ENCODE measurements at regions not wholly inside any gene's neighbourhood (a gene's known extent, or its start where the extent isn't known, plus 50 kb on each side); places are given as distances from the start of the nearest gene placed in this dataset.

- Histone ChIP-seq H3K4me3 (ENCODE audit: low read length) (no peak overlapping the region), H3K27me3 (ENCODE audit: control insufficient read depth, insufficient read depth, low read length) (no peaks in the 10 kb centered on the region), H3K36me3 (ENCODE audit: control insufficient read depth, insufficient read depth, low read length) (no peaks in the 10 kb centered on the region), H3K9me3 (ENCODE audit: control insufficient read depth, insufficient read depth, low read length) (no peaks in the 10 kb centered on the region), H3K27ac (ENCODE audit: low read length) (no peak overlapping the region), H3K4me1 (ENCODE audit: control insufficient read depth, insufficient read depth, low read length) (no peaks in the 10 kb centered on the region)
- WGBS (ENCODE audit: insufficient coverage, insufficient read length) = no CpG with 5 or more reads among the region's 9 CpGs
- DNase-seq (ENCODE audit: low read depth, low spot score) = no peak
These were observed 181.9 kb downstream of the FGF18 start for GRCh38 chr5:171601266-171601881.

- no peaks in the 10 kb centered on the region for H3K27me3 ChIP-seq (ENCODE audit: control insufficient read depth, insufficient read depth, low read length)
- H3K4me3 ChIP-seq (ENCODE audit: low read length) = no peak overlapping the region
- H3K9me3 ChIP-seq (ENCODE audit: control insufficient read depth, insufficient read depth, low read length) = no peaks in the 10 kb centered on the region
- WGBS (ENCODE audit: insufficient coverage, insufficient read length) = no CpG with 5 or more reads among the region's 2 CpGs
- no peak overlapping the region for H3K27ac ChIP-seq (ENCODE audit: low read length)
- no peak for DNase-seq (ENCODE audit: low read depth, low spot score)
- H3K4me1 ChIP-seq (ENCODE audit: control insufficient read depth, insufficient read depth, low read length) = no peaks in the 10 kb centered on the region
- H3K36me3 ChIP-seq (ENCODE audit: control insufficient read depth, insufficient read depth, low read length) = no peaks in the 10 kb centered on the region
These were observed 182.0 kb upstream of the SMIM23 start for GRCh38 chr5:171603591-171603990.

- Histone ChIP-seq H3K9me3 (ENCODE audit: control insufficient read depth, insufficient read depth, low read length) (no peaks in the 10 kb centered on the region), H3K27me3 (ENCODE audit: control insufficient read depth, insufficient read depth, low read length) (no peaks in the 10 kb centered on the region), H3K4me1 (ENCODE audit: control insufficient read depth, insufficient read depth, low read length) (no peaks in the 10 kb centered on the region), H3K4me3 (ENCODE audit: low read length) (no peak overlapping the region), H3K27ac (ENCODE audit: low read length) (no peak overlapping the region), H3K36me3 (ENCODE audit: control insufficient read depth, insufficient read depth, low read length) (no peaks in the 10 kb centered on the region)
- no peak for DNase-seq (ENCODE audit: low read depth, low spot score)
These were observed 181.4 kb upstream of the SMIM23 start for GRCh38 chr5:171604195-171604594.

- H3K4me1 ChIP-seq (ENCODE audit: control insufficient read depth, insufficient read depth, low read length) = no peaks in the 10 kb centered on the region
- H3K9me3 ChIP-seq (ENCODE audit: control insufficient read depth, insufficient read depth, low read length) = no peaks in the 10 kb centered on the region
- no peak overlapping the region for H3K4me3 ChIP-seq (ENCODE audit: low read length)
- H3K36me3 ChIP-seq (ENCODE audit: control insufficient read depth, insufficient read depth, low read length) = no peaks in the 10 kb centered on the region
- H3K27me3 ChIP-seq (ENCODE audit: control insufficient read depth, insufficient read depth, low read length) = no peaks in the 10 kb centered on the region
- H3K27ac ChIP-seq (ENCODE audit: low read length) = no peak overlapping the region
- no peak for DNase-seq (ENCODE audit: low read depth, low spot score)
These were observed 179.1 kb upstream of the SMIM23 start for GRCh38 chr5:171606414-171607024.

DNA sequence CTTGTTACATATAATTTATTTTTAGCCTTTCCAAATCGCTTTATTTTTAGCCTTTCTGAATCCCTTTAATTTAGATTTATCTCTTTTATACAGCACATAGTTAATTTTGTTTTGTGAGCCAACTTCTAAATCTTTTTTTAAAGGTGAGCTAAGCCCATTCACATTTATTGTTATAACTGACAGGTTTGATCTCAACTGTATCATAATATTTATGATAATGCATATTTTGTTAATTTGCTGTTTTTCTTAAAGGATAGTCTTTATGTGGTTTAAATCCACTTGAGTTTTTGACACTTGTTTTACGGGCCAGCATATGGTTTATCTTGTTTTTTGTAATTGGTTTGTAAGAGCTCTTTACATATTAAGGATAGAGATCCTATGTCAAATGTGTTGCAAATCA, 177.8 kb upstream of the SMIM23 start:
- no CpG with 5 or more reads among the region's 2 CpGs for WGBS (ENCODE audit: insufficient coverage, insufficient read length)
- H3K4me3 ChIP-seq (ENCODE audit: low read length) = no peak overlapping the region
- no peaks in the 10 kb centered on the region for H3K27me3 ChIP-seq (ENCODE audit: control insufficient read depth, insufficient read depth, low read length)
- no peaks in the 10 kb centered on the region for H3K9me3 ChIP-seq (ENCODE audit: control insufficient read depth, insufficient read depth, low read length)
- peaks cover 1% of the 10 kb centered on the region; the same call in 1 of the 2 replicates for H3K4me1 ChIP-seq (ENCODE audit: control insufficient read depth, insufficient read depth, low read length)
- no peaks in the 10 kb centered on the region for H3K36me3 ChIP-seq (ENCODE audit: control insufficient read depth, insufficient read depth, low read length)
- H3K27ac ChIP-seq (ENCODE audit: low read length) = no peak overlapping the region
- no peak for DNase-seq (ENCODE audit: low read depth, low spot score)

GRCh38 chr5:171609806-171610452, 175.7 kb upstream of the SMIM23 start:
- no peak overlapping the region for H3K27ac ChIP-seq (ENCODE audit: low read length)
- no peak overlapping the region for H3K4me3 ChIP-seq (ENCODE audit: low read length)
- H3K27me3 ChIP-seq (ENCODE audit: control insufficient read depth, insufficient read depth, low read length) = no peaks in the 10 kb centered on the region
- WGBS (ENCODE audit: insufficient coverage, insufficient read length) = no CpG with 5 or more reads among the region's 3 CpGs
- no peaks in the 10 kb centered on the region for H3K9me3 ChIP-seq (ENCODE audit: control insufficient read depth, insufficient read depth, low read length)
- peaks cover 1% of the 10 kb centered on the region; the same call in 1 of the 2 replicates for H3K4me1 ChIP-seq (ENCODE audit: control insufficient read depth, insufficient read depth, low read length)
- no peaks in the 10 kb centered on the region for H3K36me3 ChIP-seq (ENCODE audit: control insufficient read depth, insufficient read depth, low read length)
- no peak for DNase-seq (ENCODE audit: low read depth, low spot score)

- Histone ChIP-seq H3K4me1 (ENCODE audit: control insufficient read depth, insufficient read depth, low read length) (peaks cover 3% of the 10 kb centered on the region), H3K9me3 (ENCODE audit: control insufficient read depth, insufficient read depth, low read length) (no peaks in the 10 kb centered on the region), H3K27me3 (ENCODE audit: control insufficient read depth, insufficient read depth, low read length) (peaks cover under 1% of the 10 kb centered on the region; the same call in 1 of the 2 replicates), H3K36me3 (ENCODE audit: control insufficient read depth, insufficient read depth, low read length) (no peaks in the 10 kb centered on the region), H3K27ac (ENCODE audit: low read length) (no peak overlapping the region), H3K4me3 (ENCODE audit: low read length) (no peak overlapping the region)
- DNase-seq (ENCODE audit: low read depth, low spot score) = no peak
- WGBS (ENCODE audit: insufficient coverage, insufficient read length) = no CpG with 5 or more reads among the region's 5 CpGs
These were observed 174.9 kb upstream of the SMIM23 start for GRCh38 chr5:171610686-171611085.

- Histone ChIP-seq H3K27ac (ENCODE audit: low read length) (no peak overlapping the region), H3K9me3 (ENCODE audit: control insufficient read depth, insufficient read depth, low read length) (no peaks in the 10 kb centered on the region), H3K4me1 (ENCODE audit: control insufficient read depth, insufficient read depth, low read length) (peaks cover 6% of the 10 kb centered on the region), H3K36me3 (ENCODE audit: control insufficient read depth, insufficient read depth, low read length) (no peaks in the 10 kb centered on the region), H3K4me3 (ENCODE audit: low read length) (no peak overlapping the region), H3K27me3 (ENCODE audit: control insufficient read depth, insufficient read depth, low read length) (peaks cover 11% of the 10 kb centered on the region; the same call in 1 of the 2 replicates)
- no CpG with 5 or more reads among the region's 5 CpGs for WGBS (ENCODE audit: insufficient coverage, insufficient read length)
- DNase-seq (ENCODE audit: low read depth, low spot score) = no peak
These were observed 172.9 kb upstream of the SMIM23 start for GRCh38 chr5:171612749-171613148.

DNA sequence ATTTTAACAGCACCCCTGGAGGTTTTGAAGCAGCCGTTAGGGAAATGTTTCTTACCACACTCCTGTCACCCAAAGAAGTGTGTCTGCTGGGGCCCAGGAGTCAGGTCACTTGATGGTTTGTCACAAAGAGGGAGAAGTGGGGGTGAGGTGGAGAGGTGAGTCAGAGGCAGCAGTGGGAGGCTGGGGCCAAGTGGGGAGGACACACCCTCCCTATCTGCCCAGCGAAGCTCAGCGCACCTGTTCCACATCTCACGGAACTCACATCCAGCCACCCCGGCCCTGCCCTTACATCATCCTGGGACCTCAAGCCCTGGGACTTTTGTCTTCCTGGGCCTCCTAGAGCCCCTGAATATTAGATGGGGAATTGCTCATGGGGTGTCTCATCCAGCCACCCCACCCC, 171.1 kb upstream of the SMIM23 start:
- WGBS (ENCODE audit: insufficient coverage, insufficient read length) = no CpG with 5 or more reads among the region's 5 CpGs
- Histone ChIP-seq H3K27ac (ENCODE audit: low read length) (no peak overlapping the region), H3K9me3 (ENCODE audit: control insufficient read depth, insufficient read depth, low read length) (no peaks in the 10 kb centered on the region), H3K4me1 (ENCODE audit: control insufficient read depth, insufficient read depth, low read length) (peaks cover 6% of the 10 kb centered on the region), H3K36me3 (ENCODE audit: control insufficient read depth, insufficient read depth, low read length) (no peaks in the 10 kb centered on the region), H3K4me3 (ENCODE audit: low read length) (no peak overlapping the region), H3K27me3 (ENCODE audit: control insufficient read depth, insufficient read depth, low read length) (peaks cover 11% of the 10 kb centered on the region; the same call in 1 of the 2 replicates)
- no peak for DNase-seq (ENCODE audit: low read depth, low spot score)

DNA sequence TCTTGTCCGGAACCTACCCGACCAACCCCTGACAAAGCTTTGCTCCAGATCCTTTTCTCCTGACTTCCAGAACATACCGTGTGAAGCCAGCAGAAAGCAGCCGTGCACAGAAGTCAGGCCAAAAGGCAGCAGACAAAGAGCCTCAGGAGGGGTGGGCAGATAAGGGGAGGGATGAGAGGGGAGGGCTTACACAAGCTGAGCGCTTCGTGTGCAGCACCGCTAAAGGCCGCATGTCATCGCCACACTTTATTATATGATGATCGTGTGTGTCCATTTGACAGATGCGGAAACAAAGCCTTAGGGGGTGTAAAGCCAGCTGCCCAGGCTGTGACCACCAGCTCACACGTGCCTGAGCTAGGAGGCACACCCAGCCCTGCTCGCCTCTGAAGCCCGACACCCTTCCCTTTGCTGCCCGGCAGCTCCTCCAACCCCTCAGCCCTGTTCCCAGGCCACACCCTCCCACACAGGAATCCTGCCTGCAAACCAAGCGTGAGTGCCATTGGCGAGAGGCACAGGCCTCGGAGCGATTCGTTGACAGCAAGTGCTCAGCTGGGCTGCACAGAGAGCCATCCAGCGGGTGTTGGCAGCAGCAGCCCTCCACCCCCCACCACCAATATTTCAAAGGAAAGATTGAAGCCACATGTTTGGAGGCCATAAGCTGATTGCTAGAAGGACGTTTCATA, 170.5 kb upstream of the SMIM23 start:
- Histone ChIP-seq H3K27ac (ENCODE audit: low read length) (no peak overlapping the region), H3K9me3 (ENCODE audit: control insufficient read depth, insufficient read depth, low read length) (no peaks in the 10 kb centered on the region), H3K4me3 (ENCODE audit: low read length) (no peak overlapping the region), H3K27me3 (ENCODE audit: control insufficient read depth, insufficient read depth, low read length) (peaks cover 11% of the 10 kb centered on the region; the same call in 1 of the 2 replicates), H3K36me3 (ENCODE audit: control insufficient read depth, insufficient read depth, low read length) (no peaks in the 10 kb centered on the region), H3K4me1 (ENCODE audit: control insufficient read depth, insufficient read depth, low read length) (peaks cover 6% of the 10 kb centered on the region)
- no CpG with 5 or more reads among the region's 22 CpGs for WGBS (ENCODE audit: insufficient coverage, insufficient read length)
- DNase-seq (ENCODE audit: low read depth, low spot score) = no peak
